Right ventricle myocardium superior (tissue), 1 donor: ENCODE measurements at regions not wholly inside any gene's neighbourhood (a gene's known extent, or its start where the extent isn't known, plus 50 kb on each side); places are given as distances from the start of the nearest gene placed in this dataset.

Experiments used
- ATAC-seq: fragments of 200-7000 bp; cut with Tn5 transposase; one replicate; pipeline ENCODE4 v1.9.1; 2020; ENCODE audit warnings: mild to moderate bottlenecking; ENCODE audit not compliant: poor library complexity
- DNase-seq: peaks from one replicate; pipeline ENCODE4 v3.0.0-alpha.2; 2020
- intact Hi-C: fragments of 100-400 bp; cut with DNase I; formaldehyde crosslinking; loops from one replicate; pipeline ENCODE4 v1.11.2; 2022
- donor health status: DM: no; HTN: yes; CAD: no; lungs with severe emphysema.

DNA sequence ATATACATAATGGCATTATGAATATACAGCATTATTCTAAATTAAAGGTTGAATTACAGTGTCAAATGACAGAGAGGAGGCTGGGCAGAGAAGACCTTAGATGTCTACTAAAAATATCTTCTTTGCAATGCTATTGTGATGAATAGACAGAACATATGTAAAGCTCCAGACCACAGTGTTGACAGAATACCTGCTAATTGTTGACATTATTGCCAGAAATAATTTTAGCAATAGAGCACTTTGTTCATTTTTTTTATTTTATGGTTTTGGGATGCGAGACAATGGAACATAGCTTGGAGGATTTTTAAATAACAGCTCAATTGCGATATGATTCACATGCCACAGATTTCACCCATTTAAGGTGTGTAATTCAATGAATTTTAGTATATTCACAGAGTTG is 508.8 kb downstream of the PSAT1 start:
- no peak for ATAC-seq

DNA sequence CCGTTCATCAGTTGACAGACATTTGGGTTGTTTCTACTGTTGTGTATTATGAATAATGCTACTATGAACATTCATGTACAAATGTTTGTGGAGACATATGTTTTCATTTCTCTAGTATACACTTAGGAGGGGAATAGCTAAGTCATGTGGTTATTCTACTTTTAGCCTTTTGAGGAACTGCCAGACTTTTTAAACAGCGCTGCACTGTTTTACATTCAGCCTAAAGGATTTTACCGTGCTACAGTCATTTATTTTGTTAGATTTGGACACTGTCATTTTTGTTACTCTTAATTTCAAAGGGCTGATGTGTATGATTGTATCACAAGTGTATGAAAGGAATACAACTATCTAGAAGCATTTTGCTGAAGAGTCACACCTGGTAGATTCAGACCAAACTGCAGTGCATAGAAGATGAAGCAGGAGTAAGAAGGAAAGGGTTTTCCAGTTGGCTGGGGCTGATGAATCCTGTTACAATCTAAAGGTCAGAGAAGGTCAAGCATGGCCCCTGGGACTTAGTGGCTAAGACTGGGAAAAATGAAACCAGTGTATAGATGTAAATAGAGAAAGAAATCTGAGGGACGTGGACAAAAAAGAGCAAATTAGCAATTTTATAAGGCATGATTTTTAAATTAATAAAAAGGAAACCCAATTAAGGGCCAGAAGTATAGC is 509.7 kb downstream of the PSAT1 start:
- no peak for DNase-seq
- intact Hi-C loops, result no loop called here
- ATAC-seq, result no peak

More for the DNA sequence above, 508.8 kb downstream of the PSAT1 start:
- DNase-seq, result no peak
- intact Hi-C loops, result no loop called here

DNA sequence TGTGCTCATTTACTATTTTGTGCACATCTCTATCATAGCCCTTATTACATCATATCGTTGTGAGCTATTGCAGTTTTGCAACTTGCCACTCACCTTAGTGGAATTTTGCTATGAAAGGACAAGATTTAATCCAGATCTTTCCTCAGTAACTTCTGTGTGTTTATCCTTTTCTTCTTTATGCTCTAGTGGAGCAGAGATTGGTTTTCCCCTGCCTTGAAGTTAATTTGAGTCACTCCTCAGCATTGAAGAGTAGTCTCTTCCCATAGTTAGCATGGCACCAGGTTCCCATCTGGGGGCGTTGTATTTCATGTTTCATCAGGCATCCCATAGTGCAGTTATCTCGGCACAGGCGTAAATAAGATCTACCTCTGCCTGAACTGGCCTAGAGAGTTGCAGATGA is 510.4 kb downstream of the PSAT1 start:
- DNase-seq, result no peak
- intact Hi-C loops, result no loop called here
- no peak for ATAC-seq

DNA sequence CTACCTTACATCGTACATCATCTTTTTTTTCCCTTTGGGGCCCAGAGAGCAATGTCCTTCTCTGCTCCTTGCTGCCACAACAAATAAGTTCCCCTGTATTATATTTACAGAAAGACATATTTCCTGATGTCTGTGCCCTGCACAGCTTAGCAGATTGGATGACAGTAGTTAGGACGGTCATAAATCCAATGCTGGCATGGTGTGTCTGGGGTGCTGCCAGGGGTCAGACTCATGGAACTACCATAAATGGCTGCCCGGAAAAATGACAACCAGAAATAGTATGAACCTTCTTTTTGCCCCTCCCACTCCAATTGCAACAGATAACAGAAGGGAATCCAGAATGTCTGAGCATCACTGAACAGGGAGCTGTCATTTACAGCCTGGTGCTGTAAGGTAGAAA is 511.1 kb downstream of the PSAT1 start:
- ATAC-seq, result no peak
- intact Hi-C loops, result no loop called here
- DNase-seq, result no peak

DNA sequence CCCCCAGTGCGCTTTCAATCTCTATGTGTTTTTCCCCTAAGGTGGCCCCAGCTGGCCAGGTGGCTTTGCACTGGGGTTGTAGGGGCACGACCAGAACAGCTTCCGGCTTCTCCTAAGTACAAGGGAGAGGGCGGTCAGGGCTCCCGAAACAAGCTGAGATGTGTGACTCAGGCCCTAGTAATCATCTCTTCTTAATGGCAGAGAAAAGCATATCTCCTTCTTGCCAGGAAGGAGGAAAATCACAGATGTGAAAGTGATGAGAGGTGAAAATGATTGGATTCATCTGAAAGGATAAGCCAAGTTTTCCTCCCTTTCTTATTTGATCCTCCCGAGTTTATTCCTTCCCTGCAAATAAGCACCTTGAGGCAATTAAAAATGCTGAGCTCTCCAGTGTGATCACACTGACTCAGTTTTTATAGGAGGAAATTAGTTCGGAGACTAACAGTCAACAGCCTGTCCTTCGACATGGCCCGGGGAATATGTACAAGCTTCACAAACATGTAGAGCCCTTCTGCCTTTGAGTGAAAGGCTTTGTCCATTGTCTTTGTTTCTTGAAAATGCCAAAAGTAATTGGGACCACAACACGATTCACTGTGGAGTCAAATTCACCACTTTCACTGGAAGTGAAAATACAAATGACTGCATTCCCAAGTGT is 514.8 kb downstream of the PSAT1 start:
- no peak for ATAC-seq
- intact Hi-C loops, result no loop called here

DNA sequence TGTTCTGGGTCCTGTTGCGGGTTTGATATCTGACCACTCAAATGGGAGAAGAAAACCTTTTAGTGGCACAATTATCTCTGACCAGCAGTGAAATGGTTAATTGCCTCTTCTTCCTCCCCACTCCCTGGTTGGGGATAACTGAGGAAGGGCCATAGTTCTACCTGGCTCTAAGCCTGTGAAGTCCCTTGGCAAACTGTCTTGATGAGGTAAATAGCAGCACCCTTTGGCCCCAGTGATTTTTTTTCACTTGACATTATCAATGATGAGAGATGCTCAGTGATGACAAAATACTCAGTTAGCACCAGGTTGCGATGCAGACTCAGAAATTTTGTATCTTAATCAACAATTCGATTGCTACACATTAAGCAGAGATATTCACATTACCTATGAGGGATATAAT is 515.7 kb downstream of the PSAT1 start:
- ATAC-seq (no peak), DNase-seq (no peak)
- intact Hi-C loops, result no loop called here

More for the DNA sequence above, 514.8 kb downstream of the PSAT1 start:
- no peak for DNase-seq

DNA sequence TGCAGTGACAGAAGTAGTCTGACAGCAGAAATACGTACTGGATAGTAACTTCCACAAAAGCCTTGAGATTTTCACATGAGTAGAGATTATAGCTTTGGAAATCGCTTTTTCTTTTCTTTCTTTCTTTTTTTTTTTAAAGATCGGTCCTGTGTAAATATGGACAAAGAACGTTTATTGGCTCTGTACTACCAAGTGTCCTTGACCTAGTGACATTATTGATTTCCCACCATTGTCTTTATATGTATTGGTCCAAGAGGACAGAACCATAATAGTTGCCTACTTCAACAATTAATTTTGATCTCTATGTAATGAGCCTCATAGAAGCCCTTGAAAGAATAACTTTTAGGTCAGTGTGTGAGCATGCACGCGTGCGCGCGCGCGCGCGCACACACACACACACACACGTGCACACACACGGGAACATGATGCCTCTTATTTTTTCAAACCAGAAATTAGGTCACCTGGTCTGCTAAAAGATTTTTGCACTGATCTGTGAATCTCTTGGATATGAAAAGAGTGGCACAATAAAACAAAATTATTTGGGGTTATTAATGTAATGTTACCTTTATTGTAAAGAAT is 516.8 kb downstream of the PSAT1 start:
- DNase-seq (no peak), ATAC-seq (no peak)
- intact Hi-C loops, result no loop called here

DNA sequence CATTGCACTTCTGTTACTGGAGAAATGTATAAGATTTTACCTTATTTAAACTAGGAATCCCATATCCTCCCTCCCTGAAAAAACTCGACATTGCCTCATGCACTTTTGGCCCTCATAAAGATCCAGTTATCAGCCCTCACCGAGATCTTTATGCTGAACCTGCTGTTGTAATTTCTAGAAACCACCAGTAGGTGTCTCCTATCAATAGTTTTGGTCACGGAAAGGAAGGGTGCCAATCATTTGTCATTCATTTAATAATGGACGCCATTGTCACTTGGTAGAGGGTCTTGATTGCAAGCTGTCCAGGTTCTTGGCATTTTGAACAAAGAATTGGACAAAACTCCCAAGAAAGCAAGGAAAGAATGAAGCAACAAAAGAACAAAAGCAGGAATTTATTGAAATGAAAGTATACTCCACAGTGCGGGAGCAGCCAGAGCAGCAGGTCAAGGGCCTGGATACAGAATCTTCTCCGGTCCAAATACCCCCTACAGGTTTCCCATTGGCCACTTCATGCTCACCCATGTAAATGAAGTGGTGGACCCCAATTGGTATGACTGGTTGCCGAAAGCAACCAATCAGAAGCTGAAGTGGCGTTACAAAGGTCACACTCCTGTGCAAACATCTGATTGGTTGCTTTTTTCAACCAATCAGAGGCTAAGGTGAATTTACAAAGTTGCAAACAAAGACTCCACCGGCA is 524.3 kb downstream of the PSAT1 start:
- ATAC-seq, result no peak
- no peak for DNase-seq
- intact Hi-C loops, result no loop called here

DNA sequence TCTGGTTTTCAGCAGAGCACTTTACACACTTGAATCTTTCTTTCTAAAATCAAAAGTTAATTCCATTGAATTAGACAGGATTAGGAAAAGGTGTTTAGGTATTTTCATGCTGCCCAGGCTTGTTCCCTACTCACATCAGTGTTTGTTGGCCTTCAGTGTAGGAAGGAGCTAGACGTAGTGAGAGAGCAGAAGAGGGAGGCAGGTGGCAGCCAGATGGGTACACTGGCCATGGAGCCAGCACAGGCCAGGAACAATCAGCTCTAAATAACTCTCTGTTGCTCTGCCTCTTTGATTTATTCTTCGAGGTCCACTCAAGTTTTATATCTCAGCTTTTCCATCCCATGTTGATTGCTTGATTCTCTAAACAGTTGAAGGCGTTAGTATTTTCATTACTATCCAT is 529.6 kb downstream of the PSAT1 start:
- no peak for ATAC-seq
- intact Hi-C loops, result no loop called here

DNA sequence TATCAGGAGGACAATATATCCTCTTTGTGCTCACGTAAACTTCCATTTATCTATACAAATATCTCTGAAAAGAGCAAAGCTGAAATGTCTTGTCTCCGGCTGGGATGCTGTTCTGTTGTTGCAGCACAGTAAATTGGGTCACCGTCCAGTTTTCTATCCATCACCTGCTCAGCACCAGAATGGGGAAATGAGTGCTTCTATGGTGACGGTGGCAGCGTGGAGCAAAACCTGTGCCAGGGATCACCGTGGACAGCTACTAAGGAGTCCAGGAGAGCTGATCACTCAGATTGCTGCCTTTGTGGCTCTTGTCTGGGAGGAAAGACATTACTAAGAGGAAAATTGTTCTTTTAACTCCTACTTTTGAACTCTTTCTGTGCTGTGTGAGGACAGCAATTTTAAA is 531.6 kb downstream of the PSAT1 start:
- intact Hi-C loops, result no loop called here
- no peak for ATAC-seq
- no peak for DNase-seq

More for the DNA sequence above, 529.6 kb downstream of the PSAT1 start:
- DNase-seq, result no peak

DNA sequence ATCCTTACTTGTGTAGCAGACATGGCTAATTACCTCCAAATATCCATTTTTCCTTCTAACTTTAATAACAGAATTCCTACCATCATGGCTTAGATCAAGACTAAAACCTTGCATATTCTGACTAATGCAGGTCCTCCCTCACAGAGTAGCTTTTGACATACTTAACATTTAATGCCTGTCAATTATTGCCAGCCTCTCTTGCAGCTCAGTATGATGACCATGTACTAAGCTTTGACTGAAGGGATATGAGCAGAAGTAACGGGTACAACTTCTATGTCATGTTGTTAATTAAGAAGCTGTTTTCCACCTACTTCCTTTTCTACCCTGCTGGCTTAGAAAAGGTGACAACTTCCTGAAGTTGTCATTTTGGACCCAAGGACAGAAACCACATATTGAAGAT is 533.4 kb downstream of the PSAT1 start:
- intact Hi-C loops, result no loop called here

DNA sequence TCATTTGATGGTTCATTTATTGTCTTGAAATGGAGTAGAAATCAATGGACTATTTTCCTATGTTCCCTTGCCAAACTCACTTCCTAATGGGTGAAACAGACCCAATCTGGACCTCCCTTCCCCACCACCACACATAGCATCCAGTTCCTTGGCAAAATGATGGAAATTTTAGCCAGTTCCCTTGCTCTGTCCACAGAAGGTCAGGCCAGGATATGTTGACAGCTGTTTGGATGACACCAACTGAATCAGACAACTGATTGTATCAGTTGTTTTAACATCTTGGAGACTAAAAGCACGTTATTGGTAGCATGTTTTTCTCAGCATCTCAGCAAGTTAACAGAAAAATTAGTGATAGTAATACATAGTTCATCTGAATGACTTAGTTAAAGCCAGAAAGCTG is 534.8 kb downstream of the PSAT1 start:
- ATAC-seq (no peak), DNase-seq (no peak)
- intact Hi-C loops, result no loop called here

More for the DNA sequence above, 533.4 kb downstream of the PSAT1 start:
- DNase-seq (no peak), ATAC-seq (no peak)

DNA sequence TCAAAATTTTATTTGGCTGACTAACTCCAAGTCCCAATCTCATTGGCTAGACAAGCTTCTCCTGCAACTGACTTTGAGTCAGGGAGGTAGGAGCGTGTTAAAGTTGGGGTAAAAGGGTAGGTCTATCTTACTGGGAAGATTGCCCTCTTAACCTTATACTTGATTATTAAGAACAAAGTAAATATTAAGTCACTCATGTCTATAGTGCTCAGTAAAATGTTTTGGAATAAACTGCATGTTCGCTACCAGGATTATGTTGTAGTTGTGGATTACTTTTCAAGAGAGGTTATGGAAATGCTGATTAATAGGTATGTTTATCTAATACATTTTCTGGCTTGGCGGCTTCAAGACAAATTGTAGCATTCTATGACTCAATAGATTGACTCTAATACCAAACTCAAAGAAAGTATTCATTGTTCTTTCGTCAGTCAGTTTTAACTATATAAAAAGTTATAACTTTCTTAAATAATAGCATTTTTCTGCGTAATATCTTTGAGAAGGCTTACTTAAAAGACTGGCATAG is 539.1 kb downstream of the PSAT1 start:
- intact Hi-C loops, result no loop called here
- ATAC-seq (no peak), DNase-seq (no peak)

DNA sequence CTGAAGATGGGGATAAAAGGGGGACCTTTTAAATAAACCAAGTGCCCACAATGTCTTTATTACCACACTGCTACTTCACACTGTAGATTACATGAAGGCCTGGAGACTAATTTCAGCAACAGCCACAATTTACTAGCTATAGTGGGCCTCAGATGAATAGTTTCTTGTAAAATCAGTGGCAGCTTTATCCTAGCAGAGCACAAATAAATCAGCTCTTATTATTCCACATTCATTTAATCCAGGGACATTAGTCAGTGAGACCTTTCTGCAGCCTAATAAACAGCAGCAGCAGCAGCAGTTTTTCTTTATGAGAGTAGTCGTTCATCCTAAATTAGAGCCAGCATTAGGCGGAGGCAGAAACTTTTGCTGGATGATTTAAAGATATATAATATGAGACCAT is 542.3 kb downstream of the PSAT1 start:
- intact Hi-C loops, result no loop called here
- ATAC-seq (no peak), DNase-seq (no peak)

DNA sequence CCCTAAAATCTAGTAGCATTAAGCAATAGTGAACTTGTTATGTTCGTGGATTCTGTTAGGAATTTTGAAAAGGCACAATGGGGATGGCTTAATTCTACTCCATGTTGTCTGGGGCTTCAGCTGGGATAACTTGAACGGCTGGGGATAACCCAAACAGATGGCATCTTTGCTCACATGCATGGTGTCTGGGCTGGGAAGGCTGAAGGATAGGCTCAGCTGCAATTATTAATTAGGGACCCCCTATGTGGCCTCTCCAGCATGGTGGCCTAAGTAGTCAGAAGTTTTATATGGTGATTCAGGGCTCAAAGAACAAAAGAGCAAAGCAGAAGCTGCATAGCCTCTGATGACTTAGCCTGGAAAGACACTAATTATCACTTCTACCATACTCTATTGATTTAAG is 551.1 kb downstream of the PSAT1 start:
- ATAC-seq, result no peak
- no peak for DNase-seq
- intact Hi-C loops, result no loop called here

DNA sequence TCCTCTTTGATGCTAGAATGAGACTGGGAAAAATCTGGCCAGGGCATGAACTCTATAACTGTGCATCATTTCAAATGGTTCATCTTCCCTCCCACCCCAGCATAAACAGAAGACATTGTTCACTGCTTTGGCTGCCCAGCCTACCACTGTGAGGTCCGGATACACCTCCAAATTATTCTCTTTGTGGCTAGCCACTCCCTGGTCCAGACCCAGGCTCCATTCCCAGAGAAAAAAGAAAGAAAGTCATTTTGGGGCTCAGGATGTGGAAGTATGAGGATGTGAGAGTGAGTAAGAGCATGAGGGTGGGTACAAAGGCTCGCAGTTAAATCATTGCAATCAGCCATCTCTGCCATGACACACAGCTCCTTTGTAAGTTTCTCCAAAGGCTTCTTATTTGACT is 559.2 kb downstream of the PSAT1 start:
- DNase-seq (no peak), ATAC-seq (no peak)
- intact Hi-C loops, result no loop called here

DNA sequence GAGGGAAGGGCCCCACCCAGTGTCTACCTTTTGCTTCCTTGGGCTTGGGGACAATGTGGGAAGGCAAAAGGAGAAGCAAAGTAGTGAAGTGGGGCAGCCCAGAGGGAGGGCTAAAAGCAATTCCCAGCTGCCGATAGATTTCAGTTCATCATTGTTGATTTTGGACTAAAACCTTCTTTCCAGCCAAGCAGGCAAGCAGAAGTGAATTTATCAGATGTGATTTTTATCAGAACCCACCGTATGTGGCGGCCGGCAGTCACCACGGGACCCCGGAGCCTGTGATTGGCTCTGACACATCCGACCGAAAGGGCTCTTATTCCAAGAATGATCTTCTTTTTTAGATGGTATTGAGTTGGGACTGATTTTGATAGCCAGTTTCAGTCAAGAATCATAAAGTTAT is 559.9 kb downstream of the PSAT1 start:
- intact Hi-C loops, result no loop called here
- DNase-seq (no peak), ATAC-seq (no peak)

DNA sequence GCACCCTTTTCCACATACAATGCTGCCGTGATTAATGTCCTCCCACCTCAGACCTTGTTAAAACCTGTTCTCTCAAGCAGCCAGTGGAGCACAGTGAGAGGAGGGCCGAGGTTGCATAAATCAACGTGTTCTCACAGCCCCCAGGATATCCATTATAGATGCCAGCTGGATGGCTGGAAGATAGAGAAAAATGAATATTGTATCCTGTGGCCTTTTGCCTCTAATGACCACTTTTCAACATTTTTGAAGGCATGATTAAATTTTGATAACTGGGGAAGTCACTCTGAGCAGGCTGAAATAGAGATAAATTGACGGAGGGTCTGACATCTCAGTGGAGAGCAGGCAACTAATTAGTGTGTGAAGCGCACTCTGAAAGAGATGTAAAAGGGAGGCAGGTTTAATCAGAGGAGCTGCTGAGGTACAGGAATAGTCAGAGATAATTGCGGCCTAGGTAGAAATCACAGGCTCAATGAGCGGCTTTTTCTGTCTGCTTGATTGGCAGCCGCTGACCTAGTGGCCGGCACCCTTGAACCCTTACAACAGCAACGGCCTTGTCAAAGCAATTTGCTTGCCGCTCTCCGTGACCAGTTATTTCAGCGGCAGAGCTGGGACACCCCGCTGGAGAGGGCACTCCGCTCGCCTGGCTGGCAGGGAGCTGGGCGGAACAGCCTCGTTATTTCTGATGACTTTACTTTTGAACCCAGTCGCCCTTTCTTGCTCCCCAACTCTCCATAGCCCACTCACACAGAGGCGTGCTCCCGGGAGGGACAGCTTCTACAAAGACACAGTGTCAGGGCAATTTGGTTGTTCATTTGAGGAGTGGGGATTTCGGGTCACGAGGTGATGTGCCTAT is 560.7 kb downstream of the PSAT1 start:
- DNase-seq, result no peak
- no peak for ATAC-seq
- intact Hi-C loops, result no loop called here

DNA sequence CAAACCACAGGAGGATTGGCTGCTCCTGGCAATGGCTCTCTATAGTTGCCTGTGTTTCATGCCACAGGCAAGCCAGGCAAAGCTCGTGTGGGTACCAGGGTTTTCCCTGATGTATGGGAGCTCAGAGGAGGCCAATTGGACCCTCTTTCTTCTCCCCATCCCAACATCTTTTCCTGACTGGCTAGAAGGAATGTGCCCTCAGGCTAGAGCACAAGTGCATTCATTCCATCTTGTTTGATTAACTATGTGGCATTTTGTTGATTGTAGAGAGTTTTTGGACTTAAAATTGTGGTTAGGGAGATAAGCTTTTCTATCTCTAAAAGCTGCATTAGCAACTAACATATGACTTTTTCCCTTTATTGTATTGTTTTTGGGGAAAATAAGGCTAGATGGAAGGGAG is 561.3 kb downstream of the PSAT1 start:
- intact Hi-C loops, result no loop called here
- no peak for ATAC-seq
- no peak for DNase-seq
